Ishikawa (cell line): ENCODE measurements at regions not wholly inside any gene's neighbourhood (a gene's known extent, or its start where the extent isn't known, plus 50 kb on each side); places are given as distances from the start of the nearest gene placed in this dataset.

Experiments
- CEBPB ChIP-seq: IDR thresholded peaks from 2 replicates; pipeline ENCODE4 v1.6.1; 2012
- CREB1 ChIP-seq: IDR thresholded peaks from 2 replicates; pipeline ENCODE4 v1.6.1; 2012; ENCODE audit warnings: low read depth
- EGR1 ChIP-seq: IDR thresholded peaks from 2 replicates; pipeline ENCODE4 v1.6.1; 2012
- EP300 ChIP-seq: IDR thresholded peaks from 2 replicates; pipeline ENCODE4 v1.6.1; 2012; ENCODE audit warnings: borderline replicate concordance
- FOXM1 ChIP-seq: IDR thresholded peaks from 2 replicates; pipeline ENCODE4 v1.6.1; 2012; ENCODE audit warnings: low read depth, borderline replicate concordance
- NFIC ChIP-seq: IDR thresholded peaks from 2 replicates; pipeline ENCODE4 v1.6.1; 2012
- RAD21 ChIP-seq: IDR thresholded peaks from 2 replicates; pipeline ENCODE4 v1.6.1; 2012; ENCODE audit warnings: low read depth
- TAF1 ChIP-seq: IDR thresholded peaks from 2 replicates; pipeline ENCODE4 v1.6.1; 2012; ENCODE audit warnings: low read depth, mild to moderate bottlenecking
- TCF12 ChIP-seq: IDR thresholded peaks from 2 replicates; pipeline ENCODE4 v1.6.1; 2012; ENCODE audit warnings: low read depth
- TEAD4 ChIP-seq: IDR thresholded peaks from 2 replicates; pipeline ENCODE4 v1.6.1; 2012
- YY1 ChIP-seq: IDR thresholded peaks from 2 replicates; pipeline ENCODE4 v1.6.1; 2012; ENCODE audit warnings: low read depth
- ZBTB7A ChIP-seq: IDR thresholded peaks from 2 replicates; pipeline ENCODE4 v1.6.1; 2012; ENCODE audit warnings: low read depth
- TF ChIP-seq, protein P1 (sequence below): IDR thresholded peaks from 2 replicates; pipeline ENCODE4 v1.6.1; 2012; ENCODE audit warnings: low read depth, mild to moderate bottlenecking
- TF ChIP-seq, protein P2 (sequence below): IDR thresholded peaks from 2 replicates; pipeline ENCODE4 v1.6.1; 2012
- TF ChIP-seq, protein P3 (sequence below): IDR thresholded peaks from 2 replicates; pipeline ENCODE4 v1.6.1; 2012

DNA sequence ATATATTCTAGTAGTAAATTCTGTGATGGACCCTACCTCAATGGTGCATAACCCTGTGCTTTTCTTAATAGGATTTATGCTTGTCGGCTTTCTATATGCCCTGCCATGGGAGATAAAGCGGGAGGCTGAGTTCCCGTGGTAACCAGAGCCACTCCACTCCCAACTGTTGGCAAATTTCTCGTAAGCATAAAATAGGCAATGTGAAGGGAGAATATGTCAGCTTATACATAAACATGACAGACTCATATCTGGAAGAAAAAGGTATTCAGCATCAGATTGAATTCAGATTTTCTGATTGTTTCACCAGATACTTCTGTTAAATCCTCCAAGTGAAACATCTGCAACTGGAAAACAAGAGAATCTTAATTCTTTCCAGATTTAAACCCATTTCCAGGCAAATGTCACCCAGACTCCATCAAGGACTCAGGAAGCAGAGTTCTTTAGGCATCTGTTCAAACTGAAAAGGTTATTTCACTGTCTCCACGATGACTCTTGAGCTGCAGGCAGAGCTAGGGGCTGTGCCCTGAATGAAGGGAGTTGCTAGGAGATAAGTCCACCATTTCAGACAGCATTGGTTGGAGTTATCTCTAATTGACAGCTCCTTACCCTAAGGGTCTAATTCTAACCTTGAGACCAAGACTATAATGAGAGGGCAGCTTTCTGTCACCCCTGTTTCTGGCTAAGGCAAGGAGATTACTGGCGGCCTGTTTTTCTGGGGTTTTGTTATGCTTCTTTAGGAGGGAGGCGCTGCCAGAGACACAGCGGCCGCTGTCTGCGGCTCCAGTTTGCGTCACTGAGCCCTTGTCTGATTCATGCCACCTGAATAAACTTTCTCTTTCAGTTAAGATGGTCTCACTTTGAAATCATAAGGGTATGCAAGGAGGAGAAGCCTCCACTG is 381.3 kb downstream of the SOX11 start:
- TF ChIP-seq, protein P1, sequence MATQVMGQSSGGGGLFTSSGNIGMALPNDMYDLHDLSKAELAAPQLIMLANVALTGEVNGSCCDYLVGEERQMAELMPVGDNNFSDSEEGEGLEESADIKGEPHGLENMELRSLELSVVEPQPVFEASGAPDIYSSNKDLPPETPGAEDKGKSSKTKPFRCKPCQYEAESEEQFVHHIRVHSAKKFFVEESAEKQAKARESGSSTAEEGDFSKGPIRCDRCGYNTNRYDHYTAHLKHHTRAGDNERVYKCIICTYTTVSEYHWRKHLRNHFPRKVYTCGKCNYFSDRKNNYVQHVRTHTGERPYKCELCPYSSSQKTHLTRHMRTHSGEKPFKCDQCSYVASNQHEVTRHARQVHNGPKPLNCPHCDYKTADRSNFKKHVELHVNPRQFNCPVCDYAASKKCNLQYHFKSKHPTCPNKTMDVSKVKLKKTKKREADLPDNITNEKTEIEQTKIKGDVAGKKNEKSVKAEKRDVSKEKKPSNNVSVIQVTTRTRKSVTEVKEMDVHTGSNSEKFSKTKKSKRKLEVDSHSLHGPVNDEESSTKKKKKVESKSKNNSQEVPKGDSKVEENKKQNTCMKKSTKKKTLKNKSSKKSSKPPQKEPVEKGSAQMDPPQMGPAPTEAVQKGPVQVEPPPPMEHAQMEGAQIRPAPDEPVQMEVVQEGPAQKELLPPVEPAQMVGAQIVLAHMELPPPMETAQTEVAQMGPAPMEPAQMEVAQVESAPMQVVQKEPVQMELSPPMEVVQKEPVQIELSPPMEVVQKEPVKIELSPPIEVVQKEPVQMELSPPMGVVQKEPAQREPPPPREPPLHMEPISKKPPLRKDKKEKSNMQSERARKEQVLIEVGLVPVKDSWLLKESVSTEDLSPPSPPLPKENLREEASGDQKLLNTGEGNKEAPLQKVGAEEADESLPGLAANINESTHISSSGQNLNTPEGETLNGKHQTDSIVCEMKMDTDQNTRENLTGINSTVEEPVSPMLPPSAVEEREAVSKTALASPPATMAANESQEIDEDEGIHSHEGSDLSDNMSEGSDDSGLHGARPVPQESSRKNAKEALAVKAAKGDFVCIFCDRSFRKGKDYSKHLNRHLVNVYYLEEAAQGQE = no peak
- TF ChIP-seq, protein P2, sequence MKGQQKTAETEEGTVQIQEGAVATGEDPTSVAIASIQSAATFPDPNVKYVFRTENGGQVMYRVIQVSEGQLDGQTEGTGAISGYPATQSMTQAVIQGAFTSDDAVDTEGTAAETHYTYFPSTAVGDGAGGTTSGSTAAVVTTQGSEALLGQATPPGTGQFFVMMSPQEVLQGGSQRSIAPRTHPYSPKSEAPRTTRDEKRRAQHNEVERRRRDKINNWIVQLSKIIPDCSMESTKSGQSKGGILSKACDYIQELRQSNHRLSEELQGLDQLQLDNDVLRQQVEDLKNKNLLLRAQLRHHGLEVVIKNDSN = no peak
- TF ChIP-seq TCF12 (no peak), YY1 (no peak), TEAD4 (no peak), TAF1 (no peak), CREB1 (no peak), FOXM1 (no peak), CEBPB (no peak), RAD21 (no peak)
- TF ChIP-seq, protein P3, sequence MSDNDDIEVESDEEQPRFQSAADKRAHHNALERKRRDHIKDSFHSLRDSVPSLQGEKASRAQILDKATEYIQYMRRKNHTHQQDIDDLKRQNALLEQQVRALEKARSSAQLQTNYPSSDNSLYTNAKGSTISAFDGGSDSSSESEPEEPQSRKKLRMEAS = no peak

DNA sequence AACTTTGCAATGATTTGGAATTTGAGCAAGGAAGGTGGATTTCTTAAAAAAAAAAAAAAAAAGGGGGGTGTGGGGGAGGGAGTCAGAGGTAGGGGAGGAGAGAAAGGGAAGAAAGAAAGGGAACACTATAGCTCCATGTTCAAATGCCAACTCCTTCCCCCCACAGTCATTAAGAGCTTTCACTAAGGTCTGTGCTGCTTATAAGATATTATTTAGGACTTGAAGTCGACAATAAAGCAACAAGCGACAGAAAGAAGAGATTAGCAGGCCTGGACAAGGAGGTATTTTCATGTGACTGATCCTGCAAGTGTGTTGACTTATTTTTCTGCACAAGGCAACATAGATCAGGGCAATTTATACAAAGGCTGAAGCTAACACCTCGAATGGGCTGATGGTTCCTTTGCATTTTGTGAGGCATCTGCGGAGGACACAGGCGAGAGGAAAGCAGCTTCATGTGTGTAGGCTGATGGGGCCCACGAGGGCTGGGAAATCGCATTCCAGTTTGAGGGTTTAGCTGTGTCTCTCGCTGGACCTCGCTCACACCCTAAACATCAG is 382.0 kb downstream of the SOX11 start:
- TF ChIP-seq EP300 (no peak), YY1 (no peak), CEBPB (no peak), FOXM1 (no peak)

DNA sequence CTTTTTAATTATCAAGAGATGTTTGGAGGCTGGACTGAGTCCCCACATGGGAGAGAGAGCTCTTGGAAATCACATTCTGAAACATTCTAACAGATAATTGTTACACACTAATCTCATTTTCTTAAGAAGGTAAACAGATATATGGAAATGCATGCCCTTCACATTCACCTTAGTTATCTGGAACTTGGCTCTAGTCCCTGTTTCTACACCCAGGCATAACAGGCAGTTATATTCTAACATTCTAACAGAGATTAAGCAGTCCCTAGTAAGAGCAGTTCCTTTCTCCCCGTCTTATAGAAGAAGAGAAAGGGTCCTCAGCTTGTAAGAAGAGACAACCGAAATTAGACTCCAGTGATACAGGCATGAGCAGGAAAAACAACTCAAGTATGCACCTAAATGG is 385.4 kb downstream of the SOX11 start:
- TF ChIP-seq, protein P3 = no peak
- no peak for TF ChIP-seq CEBPB
- no peak for TF ChIP-seq EGR1
- no peak for TF ChIP-seq EP300
- TF ChIP-seq RAD21 = no peak
- TF ChIP-seq CREB1 = no peak
- no peak for TF ChIP-seq TCF12
- no peak for TF ChIP-seq TAF1
- TF ChIP-seq FOXM1 = no peak
- TF ChIP-seq NFIC = no peak
- TF ChIP-seq, protein P2 = no peak
- TF ChIP-seq TEAD4 = no peak
- no peak for TF ChIP-seq YY1
- TF ChIP-seq, protein P1 = no peak
- TF ChIP-seq ZBTB7A = no peak

DNA sequence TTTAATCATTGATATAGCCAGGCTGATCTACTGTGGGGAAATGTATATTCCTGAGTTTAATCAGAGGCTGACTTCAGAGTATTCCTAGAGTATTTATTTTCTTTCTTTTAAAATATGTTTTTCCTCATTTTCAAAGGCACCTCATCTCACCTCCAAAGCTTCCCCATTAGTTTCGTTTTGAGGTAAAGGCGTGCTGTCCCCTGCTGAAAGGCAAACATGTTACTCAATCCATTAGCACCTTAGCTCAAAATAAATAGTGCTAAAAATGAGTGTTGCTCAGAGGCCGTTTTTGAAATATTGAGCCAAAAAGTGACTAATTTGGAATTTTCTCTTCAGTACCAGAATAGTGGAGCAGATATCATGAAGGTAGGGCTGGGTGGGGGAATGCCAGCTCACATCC is 386.2 kb downstream of the SOX11 start:
- TF ChIP-seq TEAD4 (no peak), TAF1 (no peak), RAD21 (no peak), ZBTB7A (no peak), CEBPB (no peak), EP300 (no peak), FOXM1 (no peak), TCF12 (no peak), EGR1 (no peak)
- TF ChIP-seq, protein P3 = no peak
- TF ChIP-seq, protein P1 = no peak
